ENCODE measurements at regions not wholly inside any gene's neighbourhood (a gene's known extent, or its start where the extent isn't known, plus 50 kb on each side); places are given as distances from the start of the nearest gene placed in this dataset.
"Not testable (repeated sequence)": the region's sequence is repeated elsewhere in the genome, so short reads cannot be mapped to it uniquely, and the experiment has no call there.

DNA sequence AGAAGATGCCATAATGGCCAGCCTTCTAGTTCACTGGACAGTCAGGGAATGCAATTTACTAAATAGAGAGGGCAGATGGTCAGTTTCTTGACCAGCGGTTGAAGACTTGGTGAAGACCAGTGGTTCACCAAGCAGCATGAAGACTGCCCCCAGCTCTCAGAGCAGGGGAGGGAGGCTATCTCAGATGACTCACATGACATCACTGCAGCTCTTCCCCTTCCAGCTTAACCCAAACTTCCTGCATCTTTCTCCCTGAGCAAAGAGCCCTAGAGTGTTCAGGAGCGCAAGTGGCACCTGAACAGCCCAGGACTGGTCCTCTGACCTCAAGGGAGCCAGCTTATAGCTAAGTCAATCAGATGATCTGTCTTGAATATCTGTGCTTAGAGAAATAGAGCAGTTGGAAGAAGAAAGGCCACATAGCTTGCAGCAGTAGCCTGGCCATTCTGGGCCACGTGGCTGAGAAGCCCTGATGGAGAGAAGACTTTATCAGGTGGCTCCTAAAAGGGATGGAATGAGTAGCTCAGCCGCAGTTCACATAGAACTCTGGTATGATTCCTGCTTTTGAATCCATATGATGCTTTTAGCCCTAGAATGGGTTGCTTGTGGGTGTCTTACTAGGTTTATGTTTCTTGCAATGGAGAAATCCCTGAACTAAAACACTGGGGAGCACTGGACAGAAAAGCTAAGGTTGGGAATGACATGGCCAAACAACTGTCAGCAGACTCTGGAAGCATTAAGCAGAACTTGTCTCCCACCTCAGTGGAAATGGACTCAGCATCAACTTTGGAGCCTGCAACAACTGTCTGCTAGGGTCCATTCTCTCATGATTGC, 392.1 kb upstream of the CCL2 start:
- DNase-seq: no peak

DNA sequence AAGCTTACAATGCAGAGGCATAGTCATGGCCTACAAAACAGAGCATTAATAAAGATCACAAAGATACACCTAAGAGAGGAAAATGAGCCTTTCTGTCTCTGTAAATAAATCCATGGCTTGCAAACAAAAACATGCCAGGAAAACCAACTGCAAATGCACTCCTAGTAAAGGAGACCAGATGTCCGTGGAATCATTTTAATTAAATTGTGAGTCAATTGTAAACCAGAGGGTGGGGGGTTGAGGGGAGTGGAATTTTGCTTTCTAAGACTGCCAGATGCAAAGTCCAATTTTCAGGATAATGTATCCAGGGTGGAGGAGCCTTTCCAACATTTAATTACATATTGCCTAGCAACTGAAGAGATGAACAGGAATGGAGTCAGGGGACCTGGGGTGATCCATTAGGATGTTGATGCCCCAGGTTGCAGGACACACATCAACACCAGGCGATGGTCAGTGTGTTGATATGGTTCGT, 390.3 kb upstream of the CCL2 start:
- DNase-seq: no peak

DNA sequence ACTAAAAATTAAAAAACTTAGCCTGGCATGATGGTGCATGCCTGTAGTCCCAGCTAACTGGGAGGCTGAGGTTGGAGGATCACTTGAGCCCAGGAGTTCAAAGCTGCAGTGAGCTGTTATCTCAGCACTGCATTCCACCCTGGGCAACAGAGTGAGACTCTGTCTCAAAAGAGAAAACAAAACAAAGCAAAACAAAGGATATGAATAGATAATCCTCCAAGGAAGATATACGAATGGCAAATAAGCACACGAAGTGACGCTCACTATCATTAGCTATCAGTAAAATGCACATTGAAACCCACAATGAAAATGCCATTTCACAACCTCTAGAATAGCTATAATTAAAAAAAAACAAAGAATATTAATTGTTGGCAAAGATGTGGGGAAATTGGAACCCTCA, 386.2 kb upstream of the CCL2 start:
- no peak for DNase-seq

DNA sequence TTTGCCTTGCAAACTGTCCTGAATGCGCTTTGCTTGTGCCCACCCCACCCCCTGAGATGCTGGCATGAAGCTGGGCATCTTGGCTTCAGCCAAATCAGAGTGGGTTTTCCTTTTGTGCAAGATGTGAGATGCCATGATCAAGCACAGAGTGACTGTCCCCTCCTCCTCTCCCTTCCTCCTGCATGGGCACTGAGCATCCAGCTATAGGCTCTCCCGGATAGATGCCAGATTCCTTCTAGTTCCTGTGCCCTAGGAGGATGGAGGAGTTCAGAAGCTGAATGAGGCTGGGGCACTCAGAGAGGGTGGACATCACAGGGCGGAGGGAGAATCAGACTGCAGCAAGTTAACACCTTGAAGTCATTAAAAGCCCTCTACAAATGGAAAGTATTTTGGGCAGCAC, 384.1 kb upstream of the CCL2 start:
- no peak for DNase-seq

DNA sequence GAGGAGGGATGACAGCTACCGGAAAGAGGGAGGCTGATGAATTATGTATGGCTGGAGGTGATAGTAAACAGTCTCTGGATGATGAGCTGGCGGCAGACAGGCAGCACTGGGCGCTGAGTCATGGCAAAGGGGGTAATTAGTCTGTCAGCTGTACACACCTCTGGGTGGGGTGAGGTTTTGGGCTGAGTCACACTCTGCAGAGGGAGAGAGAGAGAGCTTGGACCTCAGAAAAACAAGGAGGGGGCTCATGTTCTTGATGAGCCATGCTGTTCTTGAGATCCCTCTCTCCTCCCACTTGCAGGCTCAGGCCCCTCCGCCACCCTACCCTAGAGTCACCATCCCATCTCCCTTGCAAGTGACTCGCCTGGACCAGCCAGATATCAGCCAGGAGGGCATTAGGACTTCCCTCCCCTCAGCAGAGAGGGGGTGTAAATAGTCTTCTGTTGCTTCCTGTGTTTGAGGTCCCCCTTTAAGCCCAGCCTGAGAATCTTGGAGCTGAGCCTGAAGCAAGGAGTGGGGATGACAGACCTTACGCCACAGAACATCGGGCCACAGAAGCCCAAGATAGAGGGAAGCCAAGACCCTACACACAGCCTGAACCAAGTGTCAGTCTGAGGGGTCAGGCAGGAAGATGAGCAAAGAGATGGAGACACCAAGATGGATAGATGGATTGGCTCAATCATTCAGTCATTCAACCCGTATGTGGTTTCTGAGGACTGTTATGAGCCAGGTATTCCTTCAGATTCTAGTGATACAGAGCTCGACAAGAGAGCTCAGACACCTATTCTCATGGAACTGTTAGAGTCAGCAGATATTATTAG, 383.2 kb upstream of the CCL2 start:
- DNase-seq: no peak

DNA sequence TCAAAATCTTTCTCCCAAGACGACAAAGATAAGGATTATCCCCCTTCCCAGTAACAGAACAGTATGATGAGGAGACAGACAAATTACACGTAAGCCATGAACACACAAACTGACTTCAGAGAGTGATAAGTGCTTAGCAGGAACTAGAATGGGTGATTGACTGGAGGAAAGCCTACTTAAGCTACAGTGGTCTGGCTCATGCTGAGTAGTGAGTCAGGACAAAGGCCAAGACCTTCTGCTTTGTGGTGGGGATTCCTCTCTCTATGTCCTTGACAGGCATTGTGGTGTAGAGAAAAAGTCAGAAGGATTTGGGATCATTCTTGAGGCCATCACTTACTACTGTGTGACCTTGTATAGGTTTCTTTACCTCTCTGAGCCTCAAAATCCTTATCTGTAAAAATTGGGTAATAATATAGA, 381.9 kb upstream of the CCL2 start:
- no peak for DNase-seq

DNA sequence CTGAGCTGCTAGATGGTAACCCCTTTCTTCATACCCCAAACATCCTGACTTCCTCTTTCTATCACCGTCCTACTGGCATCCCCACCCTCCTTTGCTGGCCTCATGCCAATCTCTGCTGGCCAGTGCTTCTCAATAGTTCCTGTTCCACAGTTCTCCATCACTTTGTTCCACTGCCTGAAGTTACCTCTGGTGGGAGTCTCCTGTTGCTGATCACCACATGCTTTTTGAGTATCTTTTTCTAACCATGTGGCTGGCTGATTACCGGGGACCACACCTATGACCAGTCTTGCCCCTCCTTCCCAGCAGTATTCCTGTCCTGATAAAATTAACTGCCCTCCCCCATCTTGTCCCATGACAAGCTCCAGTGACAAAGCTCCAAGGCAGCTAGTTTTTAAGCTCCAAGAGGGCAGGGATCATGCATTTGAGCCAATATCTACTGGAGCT, 380.4 kb upstream of the CCL2 start:
- DNase-seq: no peak

DNA sequence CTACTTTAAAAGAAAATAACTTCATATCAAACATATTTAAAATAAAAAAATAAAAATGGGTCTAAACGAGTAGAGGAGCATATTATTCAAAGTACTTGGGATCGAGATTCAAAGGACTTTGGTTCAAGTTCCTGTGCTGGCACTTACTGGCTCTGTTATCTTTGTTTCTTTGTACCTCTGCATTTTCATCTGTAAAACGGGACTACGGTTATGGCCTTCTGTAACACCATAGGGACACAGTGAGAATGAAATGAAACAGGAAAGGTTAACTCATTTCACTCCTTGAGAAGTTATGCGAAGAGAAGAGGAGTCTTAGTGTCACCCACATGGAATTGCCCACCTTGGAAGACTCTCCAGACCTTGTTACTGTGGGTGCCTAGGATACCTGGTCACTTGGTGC, 379.1 kb upstream of the CCL2 start:
- DNase-seq: no peak

DNA sequence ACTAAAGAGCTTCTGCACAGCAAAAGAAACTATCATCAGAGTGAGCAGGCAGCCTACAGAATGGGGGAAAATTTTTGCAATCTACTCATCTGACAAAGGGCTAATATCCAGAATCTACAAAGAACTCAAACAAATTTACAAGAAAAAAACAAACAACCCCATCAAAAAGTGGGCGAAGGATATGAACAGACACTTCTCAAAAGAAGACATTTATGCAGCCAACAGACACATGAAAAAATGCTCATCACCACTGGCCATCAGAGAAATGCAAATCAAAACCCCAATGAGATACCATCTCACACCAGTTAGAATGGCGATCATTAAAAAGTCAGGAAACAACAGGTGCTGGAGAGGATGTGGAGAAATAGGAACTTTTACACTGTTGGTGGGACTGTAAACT, 372.8 kb upstream of the CCL2 start:
- not testable (repeated sequence) for DNase-seq

DNA sequence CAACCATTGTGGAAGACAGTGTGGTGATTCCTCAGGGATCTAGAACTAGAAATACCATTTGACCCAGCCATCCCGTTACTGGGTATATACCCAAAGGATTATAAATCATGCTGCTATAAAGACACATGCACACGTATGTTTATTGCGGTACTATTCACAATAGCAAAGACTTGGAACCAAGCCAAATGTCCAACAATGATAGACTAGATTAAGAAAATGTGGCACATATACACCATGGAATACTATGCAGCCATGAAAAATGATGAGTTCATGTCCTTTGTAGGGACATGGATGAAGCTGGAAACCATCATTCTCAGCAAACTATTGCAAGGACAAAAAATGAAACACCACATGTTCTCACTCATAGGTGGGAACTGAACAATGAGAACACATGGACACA, 372.4 kb upstream of the CCL2 start:
- DNase-seq: not testable (repeated sequence)

DNA sequence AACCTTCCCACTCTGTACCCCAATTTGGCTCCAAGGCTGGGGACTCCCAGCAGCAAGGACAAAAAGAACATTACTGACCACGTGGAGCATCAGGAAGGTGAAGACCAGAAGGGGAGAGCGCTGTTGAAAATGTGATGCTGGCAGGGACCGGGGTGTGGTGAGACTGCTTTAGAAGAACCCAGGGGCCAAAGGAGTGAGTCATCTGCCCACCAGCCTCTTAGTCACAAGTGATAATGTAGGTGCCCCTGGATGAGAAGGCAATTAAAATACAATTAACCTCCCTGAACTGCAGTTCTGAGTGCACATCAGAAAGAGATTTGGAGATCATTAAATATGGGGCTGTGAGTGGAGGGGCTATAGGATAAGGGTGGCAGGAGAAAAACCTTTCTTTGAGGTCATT, 366.6 kb upstream of the CCL2 start:
- DNase-seq: no peak

DNA sequence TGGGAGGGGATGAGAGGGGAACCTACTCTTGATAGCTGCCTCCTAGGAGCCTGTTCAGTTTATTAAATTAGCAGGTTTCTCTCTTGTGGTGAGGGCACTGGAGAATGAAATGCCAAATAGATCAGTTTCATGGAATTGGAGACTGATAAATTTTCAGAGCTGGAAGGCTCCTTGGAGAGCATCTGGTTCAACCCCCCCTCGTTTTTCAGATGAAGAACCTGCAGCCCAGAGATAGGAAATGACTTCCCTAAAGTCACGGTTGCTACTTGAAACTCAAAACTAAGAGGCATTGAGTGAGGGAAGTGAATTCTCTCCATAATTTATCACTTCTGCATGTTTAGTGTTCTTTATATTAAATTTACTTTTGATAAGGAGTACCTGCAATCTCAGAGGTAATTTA, 366.0 kb upstream of the CCL2 start:
- DNase-seq: no peak

DNA sequence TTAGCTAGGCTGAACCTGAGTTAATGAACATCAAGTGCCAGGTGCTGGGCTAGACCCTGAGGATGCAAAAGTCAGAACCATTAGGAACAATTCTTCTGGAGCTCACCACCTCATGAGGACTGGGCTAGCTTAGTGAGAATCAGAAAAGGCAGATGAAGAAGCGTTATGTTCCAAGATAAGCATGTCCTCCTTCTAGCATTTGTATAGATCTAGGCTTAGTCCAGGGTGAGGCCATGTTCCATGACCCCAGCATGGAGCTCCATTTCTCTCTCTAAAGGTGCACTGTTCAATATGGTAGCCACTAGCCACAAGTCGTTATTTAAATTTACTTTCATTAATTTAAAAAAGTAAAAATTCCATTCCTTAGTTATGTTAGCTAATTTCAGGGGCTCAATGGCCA, 365.3 kb upstream of the CCL2 start:
- DNase-seq: no peak

DNA sequence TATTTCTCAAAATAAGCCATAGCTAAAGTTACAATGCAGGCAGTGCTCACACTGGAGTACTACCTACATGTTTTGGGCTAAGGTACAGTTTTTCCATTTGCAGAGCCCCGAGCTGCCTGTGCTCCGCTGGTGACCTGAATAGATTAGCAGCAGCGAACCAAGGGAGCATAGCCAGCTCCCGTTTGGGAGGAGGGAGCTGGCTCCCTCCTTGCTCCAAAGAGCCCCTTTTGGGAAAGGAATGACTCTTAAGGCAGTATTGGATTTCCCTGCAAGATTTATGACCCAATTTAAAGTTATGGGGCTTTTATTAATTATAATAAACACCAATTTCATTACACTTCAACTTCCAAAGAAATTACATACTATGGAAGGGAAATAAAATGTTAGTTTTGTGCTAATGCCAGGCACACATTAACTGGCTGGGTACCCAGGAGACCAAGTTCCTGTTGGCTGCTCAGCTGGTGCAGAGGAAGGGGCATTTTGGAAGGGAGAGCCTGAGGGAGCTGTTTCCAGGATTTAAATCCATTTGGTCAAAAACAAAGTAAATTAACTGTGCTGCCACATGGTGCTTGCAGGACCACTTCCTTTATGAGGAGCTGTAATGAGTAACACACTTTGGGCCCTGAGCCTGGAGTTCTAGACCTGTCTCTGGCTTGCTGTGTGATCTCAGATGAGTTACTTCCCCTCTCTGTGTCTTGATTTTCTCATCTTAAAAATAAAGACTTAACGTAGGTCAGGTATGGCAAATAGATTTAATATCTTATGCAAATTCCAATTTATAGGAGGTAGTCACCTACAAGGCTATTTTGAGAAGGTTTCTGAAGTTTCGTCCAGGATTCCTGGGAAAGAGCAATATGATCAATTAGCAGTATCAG, 362.1 kb upstream of the CCL2 start:
- no peak for DNase-seq

DNA sequence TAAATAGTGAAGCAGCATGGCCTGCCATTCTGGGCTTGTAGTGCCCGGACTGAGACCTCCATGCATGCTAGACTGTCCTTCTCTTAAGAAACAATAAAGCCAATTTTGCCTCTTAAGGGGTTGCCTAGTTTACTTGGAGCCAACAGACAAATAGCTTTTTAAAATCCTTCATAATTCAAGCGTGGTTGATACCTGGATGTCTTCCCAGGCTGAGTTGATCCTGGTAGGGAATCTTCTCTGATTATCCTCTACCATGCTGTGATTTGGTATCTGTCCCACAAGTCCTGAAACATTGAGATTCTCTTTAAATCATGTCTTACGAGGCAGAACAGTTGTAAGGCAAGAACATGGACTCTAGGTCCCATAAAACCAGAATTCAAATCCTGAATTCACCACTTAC, 359.6 kb upstream of the CCL2 start:
- DNase-seq: no peak

DNA sequence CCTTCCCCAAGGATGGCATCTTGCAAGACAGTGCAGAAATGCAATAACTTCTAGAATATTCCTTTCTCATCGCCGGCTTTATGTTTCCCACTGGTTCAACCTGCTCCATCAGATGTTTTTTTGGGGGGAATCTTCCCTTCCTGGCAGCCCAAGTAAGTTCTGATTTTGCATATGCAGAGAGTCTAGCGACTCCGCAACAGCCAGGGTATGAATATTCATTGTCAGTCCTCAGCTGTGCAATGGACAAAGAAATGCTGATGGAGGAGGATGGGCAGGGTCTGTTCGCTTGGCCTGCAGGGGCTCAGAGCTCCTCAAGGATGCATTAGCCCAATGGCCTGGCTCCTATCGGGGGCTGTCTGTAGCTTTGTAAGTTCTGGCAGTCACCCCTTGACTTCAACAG, 358.8 kb upstream of the CCL2 start:
- no peak for DNase-seq

DNA sequence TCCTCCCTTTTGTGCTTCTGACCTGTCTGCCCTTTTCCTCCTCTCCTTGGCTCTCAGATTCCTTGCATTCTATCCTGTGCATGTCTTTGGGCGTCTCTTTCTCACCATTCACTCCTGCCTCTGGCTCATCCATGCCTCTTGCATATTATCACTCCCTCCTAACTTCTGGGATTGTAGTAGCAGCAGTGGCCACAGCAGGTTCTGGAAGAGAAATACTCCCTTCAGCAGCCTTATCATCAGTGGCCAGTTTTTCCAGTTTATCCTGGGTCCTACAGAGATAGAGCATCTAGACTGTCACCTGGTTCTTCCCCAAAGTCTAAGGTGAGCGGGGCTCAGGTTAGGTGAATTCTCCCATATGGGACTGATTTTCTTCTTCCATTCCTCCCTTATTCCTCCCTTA, 354.0 kb upstream of the CCL2 start:
- DNase-seq: no peak

DNA sequence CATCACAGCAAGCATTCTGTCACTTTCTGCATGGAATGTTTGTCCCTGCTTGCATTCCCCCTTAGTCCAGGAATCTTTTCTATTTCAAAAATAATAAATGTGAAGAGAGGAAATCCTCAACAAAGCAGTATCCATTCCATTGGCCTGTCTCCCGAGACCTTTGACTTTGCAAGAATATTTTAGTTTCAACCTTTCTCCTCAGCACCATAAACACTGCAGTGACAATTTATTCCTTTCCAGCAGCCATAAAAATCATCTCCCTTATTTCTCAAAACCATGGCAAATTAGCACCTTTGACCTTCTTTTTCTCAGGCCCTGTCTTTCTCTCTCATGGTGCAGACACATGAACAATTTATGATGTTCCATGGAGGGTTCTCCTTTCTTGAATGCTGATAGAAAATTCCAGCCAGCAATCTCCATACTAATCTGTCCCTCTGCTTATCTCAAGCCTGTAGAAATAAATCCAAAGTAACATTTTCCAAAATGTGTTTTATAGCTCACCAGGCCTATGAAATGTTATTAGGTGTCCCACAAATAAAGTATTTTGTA, 352.1 kb upstream of the CCL2 start:
- no peak for DNase-seq

DNA sequence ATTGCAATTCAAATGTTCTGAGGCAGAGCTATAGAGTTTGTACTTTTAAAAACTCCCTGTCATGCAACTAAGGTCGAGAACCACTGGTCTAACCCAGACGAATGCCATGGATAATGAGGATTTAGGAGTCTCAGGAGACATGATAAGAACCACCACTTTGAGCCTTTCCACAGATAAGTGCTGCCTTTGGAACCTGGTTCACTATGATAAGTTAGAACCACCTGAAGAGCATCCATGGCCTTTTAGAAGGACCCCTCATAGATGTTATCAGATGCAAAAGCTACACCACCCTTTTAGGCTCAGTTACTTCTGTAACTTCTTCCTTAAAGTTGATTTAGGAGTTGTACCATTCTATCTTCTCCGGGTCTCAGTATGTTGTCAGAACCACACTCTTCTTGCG, 350.6 kb upstream of the CCL2 start:
- DNase-seq: no peak

DNA sequence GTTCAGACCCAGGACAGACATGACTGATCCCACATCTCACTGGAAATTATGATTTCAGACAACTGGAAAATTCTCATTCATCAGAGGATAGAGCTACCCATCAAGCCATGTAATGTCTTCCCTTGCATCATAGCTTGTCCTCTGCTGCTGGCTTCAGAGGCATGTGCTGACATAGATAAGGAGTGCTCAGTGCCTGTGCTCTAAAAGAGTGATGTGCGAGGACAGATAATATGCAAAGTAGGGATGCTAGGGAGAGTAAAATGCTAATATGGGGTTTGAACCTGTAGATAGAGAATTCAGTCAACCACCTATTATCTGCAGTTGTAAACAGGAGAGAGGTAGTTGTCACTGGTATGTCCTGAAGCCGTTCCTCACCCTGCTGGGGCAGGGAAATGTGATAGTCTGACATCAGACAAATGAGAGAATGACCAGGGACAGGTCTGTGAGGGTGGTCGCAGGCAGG, 349.7 kb upstream of the CCL2 start:
- no peak for DNase-seq

DNA sequence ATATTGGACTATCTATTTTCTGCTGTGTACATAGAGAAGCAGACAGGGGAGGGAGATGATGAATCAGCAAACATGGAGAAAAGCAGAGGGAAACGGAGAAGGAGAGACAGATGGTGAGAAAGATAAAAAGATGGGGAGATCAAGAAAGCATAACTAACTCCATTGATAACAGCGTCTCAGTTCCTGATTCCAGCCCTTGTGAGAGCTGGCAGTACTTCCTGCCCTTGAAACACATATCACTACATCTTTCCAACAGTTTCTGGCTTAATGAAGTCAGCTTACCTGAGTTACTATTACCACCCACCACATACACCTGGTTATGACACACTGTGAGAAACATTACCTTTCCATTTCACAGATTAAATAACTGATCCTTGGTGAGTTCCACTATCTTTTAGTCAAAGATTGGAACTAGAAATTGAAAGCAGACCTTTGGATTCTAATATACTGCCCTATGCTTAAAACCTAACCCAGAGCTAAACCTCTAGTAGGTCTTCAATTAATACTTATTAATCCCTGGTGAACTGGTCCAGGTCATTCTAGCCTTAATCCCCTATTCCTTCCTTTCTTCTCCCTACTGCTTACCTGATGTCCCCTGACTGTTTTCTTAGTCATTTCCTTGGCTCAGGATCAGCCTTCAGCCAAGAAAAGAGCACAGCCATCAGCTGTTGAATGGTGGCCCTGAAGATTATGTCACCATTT, 346.6 kb upstream of the CCL2 start:
- DNase-seq: no peak

DNA sequence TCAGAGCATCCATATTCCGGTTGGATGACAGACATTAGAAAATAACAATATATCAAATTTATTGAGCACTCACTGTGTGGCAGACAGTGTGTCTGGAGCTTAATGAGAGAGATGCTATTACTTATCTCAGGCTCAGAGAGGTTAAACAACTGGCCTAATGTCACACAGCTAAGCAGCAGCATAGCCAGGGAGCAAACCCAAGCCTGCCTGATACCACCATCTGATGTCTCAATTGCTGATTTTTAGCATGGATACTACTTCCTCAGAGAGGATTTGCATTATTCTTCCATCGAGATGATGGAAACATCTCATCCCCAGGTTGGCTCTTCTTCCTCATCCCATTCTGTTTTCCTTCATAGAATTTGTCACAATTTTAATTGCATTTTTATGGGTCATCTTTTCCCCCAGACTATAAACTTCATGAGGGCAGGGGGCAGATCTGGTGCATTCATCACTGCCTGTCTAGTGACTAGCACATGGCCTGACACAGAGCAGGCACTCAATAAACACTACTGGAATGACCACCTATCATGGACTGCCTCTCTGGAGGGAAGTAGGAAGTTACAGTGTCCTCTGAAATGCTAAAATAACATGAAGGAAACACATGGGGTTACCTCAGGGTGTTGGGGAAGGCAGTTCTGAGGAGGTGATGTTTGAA, 344.8 kb upstream of the CCL2 start:
- DNase-seq: no peak

Measured in activated T-cell treated with anti-CD3 and anti-CD28 coated beads, Interleukin-2, amount 50 U/mL, for 1 hour (primary cell).